Keratinocyte (primary cell): ENCODE measurements at regions not wholly inside any gene's neighbourhood (a gene's known extent, or its start where the extent isn't known, plus 50 kb on each side); places are given as distances from the start of the nearest gene placed in this dataset.

Source experiments
- DNase-seq: peaks from one replicate; pipeline ENCODE4 v3.0.0-alpha.2; 2011; ENCODE audit warnings: low read depth, missing footprints, low spot score
- FAIRE-seq: peaks from 2 replicates; lab custom pipeline; 2011; peaks lifted over from hg19 to GRCh38; lab: Jason Lieb, UNC
- H2AFZ ChIP-seq: 2 replicates; pipeline ENCODE4 v1.6.0; 2012; ENCODE audit warnings: low read length, control low read depth, inconsistent platforms; ENCODE audit not compliant: control insufficient read depth
- H3K27ac ChIP-seq: 2 replicates; pipeline ENCODE4 v1.5.1; 2011; ENCODE audit warnings: low read length; ENCODE audit not compliant: control insufficient read depth, insufficient read depth
- H3K27me3 ChIP-seq: 3 replicates; pipeline ENCODE4 v1.6.0; 2011; ENCODE audit warnings: low read length; ENCODE audit not compliant: control insufficient read depth, insufficient read depth; ENCODE audit errors: extremely low read depth
- H3K36me3 ChIP-seq, 2 experiments: 2 replicates in 1 of 2; 3 replicates in 1 of 2; pipeline ENCODE4 v1.5.1; 2011; ENCODE audit warnings: low read length in 2 of 2, mild to moderate bottlenecking in 1 of 2; ENCODE audit not compliant: control insufficient read depth in 2 of 2, insufficient read depth in 2 of 2; ENCODE audit errors: extremely low read depth in 1 of 2
- H3K4me1 ChIP-seq: 3 replicates; pipeline ENCODE4 v1.5.1; 2011; ENCODE audit warnings: low read length; ENCODE audit not compliant: control insufficient read depth, insufficient read depth; ENCODE audit errors: extremely low read depth
- H3K4me2 ChIP-seq: 3 replicates; pipeline ENCODE4 v1.6.0; 2011; ENCODE audit warnings: low read depth, low read length; ENCODE audit not compliant: control insufficient read depth, insufficient read depth; ENCODE audit errors: extremely low read depth
- H3K4me3 ChIP-seq, 3 experiments: fragments of 200-600 bp in 1 of 3; sonication (generic) in 1 of 3; 2 replicates in 2 of 3; 3 replicates in 1 of 3; pipeline ENCODE4 v1.5.1; 2011 to 2016; ENCODE audit warnings: low read length in 3 of 3, mild to moderate bottlenecking in 3 of 3, control low read depth in 2 of 3, inconsistent platforms in 1 of 3, low read depth in 1 of 3, mixed read lengths in 1 of 3, mixed run types in 1 of 3, moderate library complexity in 1 of 3; ENCODE audit not compliant: control insufficient read depth in 2 of 3, insufficient read depth in 2 of 3; ENCODE audit errors: extremely low read depth in 1 of 3
- H3K79me2 ChIP-seq: 2 replicates; pipeline ENCODE4 v1.6.0; 2012; ENCODE audit warnings: low read length; ENCODE audit not compliant: control insufficient read depth, insufficient read depth
- H3K9ac ChIP-seq: 3 replicates; pipeline ENCODE4 v1.6.0; 2011; ENCODE audit warnings: low read length; ENCODE audit not compliant: control insufficient read depth, insufficient read depth; ENCODE audit errors: extremely low read depth
- H3K9me1 ChIP-seq: 3 replicates; pipeline ENCODE4 v1.6.0; 2011; ENCODE audit warnings: low read length; ENCODE audit not compliant: control insufficient read depth, insufficient read depth; ENCODE audit errors: extremely low read depth
- H3K9me3 ChIP-seq: 2 replicates; pipeline ENCODE4 v1.5.1; 2012; ENCODE audit warnings: low read depth, low read length; ENCODE audit not compliant: control insufficient read depth
- H4K20me1 ChIP-seq: 3 replicates; pipeline ENCODE4 v1.6.0; 2011; ENCODE audit warnings: low read length; ENCODE audit not compliant: control insufficient read depth, insufficient read depth; ENCODE audit errors: extremely low read depth
- EZH2 ChIP-seq: IDR thresholded peaks from one replicate; pipeline ENCODE4 v1.6.1; 2012; ENCODE audit warnings: inconsistent platforms, mild to moderate bottlenecking, low read length, moderate library complexity
- dilution Hi-C: fragments of 300-500 bp; cut with MboI; formaldehyde crosslinking; loops from one replicate; pipeline ENCODE4 v1.7.0; 2020; ENCODE audit warnings: low sequenced_read_pairs; ENCODE audit not compliant: extremely low pct_ligation_motif_present
- TF ChIP-seq, protein P1 (sequence below), 3 experiments: IDR thresholded peaks in 1 of 3; conservative IDR thresholded peaks in 1 of 3; optimal IDR thresholded peaks in 1 of 3; 2 replicates in 2 of 3; 3 replicates in 1 of 3; pipeline versions ENCODE3 to v1.5.1; 2011; ENCODE audit warnings: low read length in 3 of 3, mild to moderate bottlenecking in 3 of 3, moderate library complexity in 2 of 3, control low read depth in 1 of 3, inconsistent platforms in 1 of 3; ENCODE audit not compliant: insufficient read depth in 2 of 3; ENCODE audit errors: extremely low read depth in 1 of 3

DNA sequence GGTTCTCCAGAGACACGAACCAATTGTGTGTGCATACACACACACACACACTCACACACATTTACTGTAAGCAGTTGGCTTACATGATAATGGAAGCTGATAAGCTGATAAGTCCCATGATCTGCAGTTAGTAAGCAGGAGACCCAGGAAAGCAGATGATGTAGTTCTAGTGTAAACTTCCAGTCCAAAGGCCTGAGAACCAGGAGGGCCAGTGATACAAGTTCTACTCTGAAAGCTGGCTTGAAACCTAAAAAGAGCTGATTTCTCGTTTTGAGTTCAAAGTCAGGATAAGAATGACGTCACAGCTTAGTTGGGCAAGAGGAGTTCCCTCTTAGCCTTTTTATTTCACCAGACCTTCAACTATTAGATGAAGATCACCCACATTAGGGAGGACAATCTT, 558.8 kb upstream of the PIK3C3 start:
- dilution Hi-C loops: no loop called here
- Histone ChIP-seq H3K36me3 (no peaks in the 10 kb centered on the region), H3K4me1 (no peaks in the 10 kb centered on the region), H3K27ac (no peak overlapping the region), H2AFZ (no peak overlapping the region), H3K4me2 (no peak overlapping the region), H3K79me2 (no peaks in the 10 kb centered on the region), H3K9me3 (no peaks in the 10 kb centered on the region), H3K27me3 (no peaks in the 10 kb centered on the region), H3K4me3 (no peak overlapping the region), H3K9me1 (no peaks in the 10 kb centered on the region), H4K20me1 (no peaks in the 10 kb centered on the region), H3K9ac (no peak overlapping the region)
- TF ChIP-seq, protein P1, sequence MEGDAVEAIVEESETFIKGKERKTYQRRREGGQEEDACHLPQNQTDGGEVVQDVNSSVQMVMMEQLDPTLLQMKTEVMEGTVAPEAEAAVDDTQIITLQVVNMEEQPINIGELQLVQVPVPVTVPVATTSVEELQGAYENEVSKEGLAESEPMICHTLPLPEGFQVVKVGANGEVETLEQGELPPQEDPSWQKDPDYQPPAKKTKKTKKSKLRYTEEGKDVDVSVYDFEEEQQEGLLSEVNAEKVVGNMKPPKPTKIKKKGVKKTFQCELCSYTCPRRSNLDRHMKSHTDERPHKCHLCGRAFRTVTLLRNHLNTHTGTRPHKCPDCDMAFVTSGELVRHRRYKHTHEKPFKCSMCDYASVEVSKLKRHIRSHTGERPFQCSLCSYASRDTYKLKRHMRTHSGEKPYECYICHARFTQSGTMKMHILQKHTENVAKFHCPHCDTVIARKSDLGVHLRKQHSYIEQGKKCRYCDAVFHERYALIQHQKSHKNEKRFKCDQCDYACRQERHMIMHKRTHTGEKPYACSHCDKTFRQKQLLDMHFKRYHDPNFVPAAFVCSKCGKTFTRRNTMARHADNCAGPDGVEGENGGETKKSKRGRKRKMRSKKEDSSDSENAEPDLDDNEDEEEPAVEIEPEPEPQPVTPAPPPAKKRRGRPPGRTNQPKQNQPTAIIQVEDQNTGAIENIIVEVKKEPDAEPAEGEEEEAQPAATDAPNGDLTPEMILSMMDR (optimal IDR thresholded peaks at IDR 0.05 in 1 of 3, IDR thresholded peaks at IDR 0.05 in 1 of 3, conservative IDR thresholded peaks at IDR 0.05 in 1 of 3; ENCODE audit: extremely low read depth in 1 of 3, insufficient read depth in 2 of 3, low read length in 3 of 3): no peak
- DNase-seq (no peak), FAIRE-seq (peak; percentile 9)

DNA sequence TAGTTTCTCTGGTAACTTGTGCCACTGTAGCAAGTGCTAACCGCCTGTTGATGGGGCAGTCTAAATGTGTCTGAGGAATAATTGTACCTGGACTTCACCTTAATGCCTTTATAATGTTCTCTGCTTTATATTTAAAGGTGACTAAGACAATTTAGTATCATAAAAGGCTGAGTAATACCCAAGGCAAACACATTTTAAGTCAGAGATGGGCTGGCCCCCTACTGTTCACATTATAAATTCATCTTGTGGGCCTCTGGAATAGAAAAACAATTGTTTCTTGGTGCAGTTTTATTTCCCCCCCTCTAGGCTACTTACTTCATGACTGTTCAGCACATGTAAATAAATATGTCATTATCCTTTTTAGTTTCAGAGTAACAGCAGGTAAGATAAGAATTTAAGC, 559.3 kb upstream of the PIK3C3 start:
- Histone ChIP-seq H3K4me3 (no peak overlapping the region), H3K9ac (no peak overlapping the region), H3K4me1 (no peaks in the 10 kb centered on the region), H2AFZ (no peak overlapping the region), H3K27me3 (no peaks in the 10 kb centered on the region), H3K9me3 (no peaks in the 10 kb centered on the region), H3K4me2 (no peak overlapping the region), H3K79me2 (no peaks in the 10 kb centered on the region), H3K36me3 (no peaks in the 10 kb centered on the region), H4K20me1 (no peaks in the 10 kb centered on the region), H3K27ac (no peak overlapping the region), H3K9me1 (no peaks in the 10 kb centered on the region)
- TF ChIP-seq, protein P1 (optimal IDR thresholded peaks at IDR 0.05 in 1 of 3, IDR thresholded peaks at IDR 0.05 in 1 of 3, conservative IDR thresholded peaks at IDR 0.05 in 1 of 3; ENCODE audit: extremely low read depth in 1 of 3, insufficient read depth in 2 of 3, low read length in 3 of 3): peak in 2 of 3 experiments; percentile 15 to 24
- TF ChIP-seq EZH2: no peak
- dilution Hi-C loops: no loop called here
- no peak for DNase-seq
- no peak for FAIRE-seq
